Fibroblast of peridontal ligament (primary cell): ENCODE measurements at regions not wholly inside any gene's neighbourhood (a gene's known extent, or its start where the extent isn't known, plus 50 kb on each side); places are given as distances from the start of the nearest gene placed in this dataset.

Source experiments
- DNase-seq: peaks from one replicate; pipeline ENCODE4 v3.0.0-alpha.2; 2010; ENCODE audit errors: extremely low read depth

DNA sequence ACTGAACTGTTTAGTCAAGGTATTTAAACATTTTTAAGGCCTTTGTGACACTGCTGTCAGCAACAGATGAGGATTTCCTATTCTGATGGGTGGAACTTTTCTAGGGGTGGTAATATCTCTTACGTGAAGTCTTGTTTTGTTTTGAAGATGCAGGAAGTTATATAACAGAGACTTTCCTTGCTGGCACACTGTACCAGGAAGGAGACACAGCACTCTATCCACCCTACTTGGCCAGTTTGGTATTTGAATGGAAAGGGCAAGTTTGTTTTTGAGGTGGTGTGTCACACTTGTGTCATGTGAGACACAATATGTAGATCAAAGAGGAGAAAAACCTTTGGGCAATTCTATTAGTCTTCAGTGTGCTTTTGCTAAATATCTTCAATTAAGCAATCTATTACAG lies 51.6 kb upstream of the SRP54 start:
- DNase-seq = peak; percentile 15

DNA sequence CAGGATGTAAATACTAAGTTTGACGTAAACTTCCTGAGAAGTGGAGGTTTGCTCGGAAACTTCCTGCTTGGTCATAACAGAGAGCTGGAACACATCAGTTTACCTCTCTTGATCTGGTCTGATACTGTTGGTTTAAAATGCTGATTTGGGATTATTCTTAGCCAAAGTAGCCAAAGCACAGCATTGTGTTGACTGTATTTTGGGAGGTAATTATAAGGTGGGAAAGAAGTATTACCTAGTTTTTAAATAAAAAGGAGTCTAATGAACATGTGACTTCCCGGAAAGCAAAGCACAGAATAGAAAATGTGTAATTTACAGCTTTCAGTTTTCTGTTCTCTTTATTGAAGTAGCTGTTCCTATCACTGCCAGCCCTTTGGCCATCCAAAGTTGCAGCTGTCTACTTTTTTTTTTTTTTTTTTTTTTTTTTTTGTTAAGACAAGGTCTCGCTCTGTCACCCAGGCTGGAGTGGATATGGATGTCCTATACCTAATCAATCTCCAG lies 52.2 kb upstream of the SRP54 start:
- no peak for DNase-seq

DNA sequence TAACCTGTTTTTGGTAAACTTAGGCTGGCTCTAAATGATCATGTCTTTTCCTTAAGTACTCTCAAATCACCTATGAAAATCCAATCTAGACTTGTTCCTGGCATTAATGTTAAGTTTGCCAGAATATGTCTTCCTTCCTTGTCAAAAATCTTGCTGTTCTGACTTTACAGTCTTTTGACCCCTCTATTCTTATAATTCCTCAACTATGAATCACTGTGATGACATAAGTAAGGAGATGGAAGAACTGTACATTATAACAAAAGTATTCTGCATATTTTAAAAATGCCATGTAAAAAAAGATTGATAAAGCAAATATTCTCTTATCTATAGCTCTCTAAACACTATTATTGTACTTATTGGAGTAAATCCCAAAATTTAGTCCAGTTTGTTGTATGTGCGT lies 51.4 kb upstream of the BAZ1A start:
- peak; percentile 24 for DNase-seq
